LNCaP clone FGC (cell line): ENCODE measurements at regions not wholly inside any gene's neighbourhood (a gene's known extent, or its start where the extent isn't known, plus 50 kb on each side); places are given as distances from the start of the nearest gene placed in this dataset.
"Not testable (repeated sequence)": the region's sequence is repeated elsewhere in the genome, so short reads cannot be mapped to it uniquely, and the experiment has no call there.

Experiments used
- DNase-seq: peaks from one replicate; pipeline ENCODE4 v3.0.0-alpha.2; 2011; ENCODE audit warnings: low read depth
- H3K4me3 ChIP-seq: 2 replicates; pipeline ENCODE4 v1.5.1; 2011; ENCODE audit warnings: mild to moderate bottlenecking, low read depth, low read length, control low read depth
- CTCF ChIP-seq: IDR thresholded peaks from 2 replicates; pipeline ENCODE4 v1.5.1; 2012; ENCODE audit warnings: mild to moderate bottlenecking; ENCODE audit not compliant: control insufficient read depth, insufficient read depth; ENCODE audit errors: extremely low read depth

- peak; percentile 4 for DNase-seq
- TF ChIP-seq CTCF = peak; percentile 70
These were observed 57.8 kb upstream of the ALDH3B2 start for GRCh38 chr11:67732045-67732787.

DNA sequence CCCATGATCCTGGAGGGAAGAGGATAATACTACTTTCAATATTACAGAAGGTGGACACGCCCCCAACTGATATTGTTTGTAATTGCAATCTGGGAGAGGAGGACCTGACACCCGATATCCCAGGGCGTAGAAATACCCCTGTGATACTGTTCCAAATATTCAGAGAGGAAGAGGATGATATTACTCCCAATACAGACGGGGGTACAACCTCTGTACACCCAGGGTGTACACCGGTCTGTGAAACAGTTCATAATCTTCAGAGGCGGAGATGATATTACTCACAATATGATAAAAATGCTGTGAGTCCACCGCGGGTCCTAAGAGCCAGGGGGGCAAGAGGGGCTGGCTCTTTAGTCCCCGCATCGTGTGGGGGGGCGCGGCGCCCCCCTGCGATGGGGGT is 57.2 kb upstream of the ALDH3B2 start:
- DNase-seq = no peak
- peak overlapping the region; percentile 43 for H3K4me3 ChIP-seq
- 0 out of 2 replicates have a peak, but pooled peaks have one; percentile 13 for TF ChIP-seq CTCF

More at GRCh38 chr11:67732045-67732787, 57.8 kb upstream of the ALDH3B2 start:
- H3K4me3 ChIP-seq = peak overlapping the region; percentile 43

- not testable (repeated sequence) for H3K4me3 ChIP-seq, DNase-seq
These were observed 53.7 kb upstream of the ALDH3B2 start for GRCh38 chr11:67728163-67728571.

DNA sequence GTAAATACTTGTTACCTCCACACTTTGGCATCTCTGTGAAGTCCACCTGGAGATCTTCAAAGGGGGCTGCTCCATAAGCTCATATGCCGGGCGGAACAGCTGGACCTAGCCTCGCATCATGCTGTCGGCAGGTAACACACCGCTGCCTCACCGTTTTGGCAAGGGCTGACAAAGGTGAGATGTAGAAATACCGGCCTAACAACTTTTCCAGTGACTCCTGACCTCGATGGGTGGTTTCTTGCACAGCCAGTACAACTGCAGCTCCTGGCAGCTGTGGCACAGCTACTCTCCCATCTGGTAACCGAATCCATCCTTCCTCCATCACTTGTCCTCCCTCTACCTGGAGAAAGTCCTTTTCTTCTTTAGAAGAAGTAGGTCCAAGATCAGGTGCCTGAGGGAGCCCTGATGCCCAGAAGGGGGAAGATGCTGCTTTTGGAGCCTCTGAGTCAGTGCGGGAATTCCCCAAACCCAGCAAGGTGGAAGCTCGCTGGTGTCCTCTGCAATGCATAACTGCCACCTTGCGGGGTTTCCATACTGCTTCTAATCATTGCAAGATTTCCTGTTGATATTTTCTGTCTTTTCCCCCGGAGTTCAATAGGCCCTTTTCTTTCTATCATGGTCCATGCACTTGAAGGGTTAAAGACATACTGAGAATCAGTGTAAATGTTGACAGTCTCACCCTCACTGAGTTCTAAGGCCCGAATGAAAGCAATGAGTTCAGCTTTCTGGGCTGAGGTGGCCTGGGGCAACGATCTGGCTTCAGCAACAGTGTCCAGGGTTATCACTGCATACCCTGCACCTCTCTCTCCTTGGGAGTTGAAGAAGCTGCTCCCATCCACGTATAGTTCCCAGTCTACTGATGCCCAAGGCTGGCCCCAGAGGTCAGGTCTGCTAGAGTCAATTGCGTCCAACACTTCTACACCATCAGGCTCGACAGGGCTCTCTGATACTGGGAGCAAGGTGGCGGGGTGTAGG is 52.9 kb upstream of the ALDH3B2 start:
- not testable (repeated sequence) for H3K4me3 ChIP-seq, DNase-seq
